Body of pancreas (tissue), 4 donors: ENCODE measurements at regions not wholly inside any gene's neighbourhood (a gene's known extent, or its start where the extent isn't known, plus 50 kb on each side); places are given as distances from the start of the nearest gene placed in this dataset.

Experiments used
- POLR2A ChIP-seq, 3 donors: fragments of 450-650 bp; IDR thresholded peaks; one replicate each; pipeline ENCODE4 v1.6.1; 2016; ENCODE audit warnings: antibody characterized with exemption in 3 of 3, mild to moderate bottlenecking in 2 of 3
- TF ChIP-seq, protein P1 (sequence below), 7 experiments: fragments of 450-650 bp in 4 of 7; fragments of 200-600 bp in 3 of 7; sonication (generic) in 3 of 7; IDR thresholded peaks; one replicate each; pipeline ENCODE4 v1.5.1; 2016 to 2019; ENCODE audit warnings: antibody characterized with exemption in 7 of 7

- TF ChIP-seq, protein P1, sequence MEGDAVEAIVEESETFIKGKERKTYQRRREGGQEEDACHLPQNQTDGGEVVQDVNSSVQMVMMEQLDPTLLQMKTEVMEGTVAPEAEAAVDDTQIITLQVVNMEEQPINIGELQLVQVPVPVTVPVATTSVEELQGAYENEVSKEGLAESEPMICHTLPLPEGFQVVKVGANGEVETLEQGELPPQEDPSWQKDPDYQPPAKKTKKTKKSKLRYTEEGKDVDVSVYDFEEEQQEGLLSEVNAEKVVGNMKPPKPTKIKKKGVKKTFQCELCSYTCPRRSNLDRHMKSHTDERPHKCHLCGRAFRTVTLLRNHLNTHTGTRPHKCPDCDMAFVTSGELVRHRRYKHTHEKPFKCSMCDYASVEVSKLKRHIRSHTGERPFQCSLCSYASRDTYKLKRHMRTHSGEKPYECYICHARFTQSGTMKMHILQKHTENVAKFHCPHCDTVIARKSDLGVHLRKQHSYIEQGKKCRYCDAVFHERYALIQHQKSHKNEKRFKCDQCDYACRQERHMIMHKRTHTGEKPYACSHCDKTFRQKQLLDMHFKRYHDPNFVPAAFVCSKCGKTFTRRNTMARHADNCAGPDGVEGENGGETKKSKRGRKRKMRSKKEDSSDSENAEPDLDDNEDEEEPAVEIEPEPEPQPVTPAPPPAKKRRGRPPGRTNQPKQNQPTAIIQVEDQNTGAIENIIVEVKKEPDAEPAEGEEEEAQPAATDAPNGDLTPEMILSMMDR (IDR thresholded peaks at IDR 0.05) = no peak
- no peak for TF ChIP-seq POLR2A (IDR thresholded peaks at IDR 0.05)
These were observed 745.3 kb downstream of the DTWD2 start for GRCh38 chr5:118243068-118243467.
